HEK293 (cell line): ENCODE measurements at regions not wholly inside any gene's neighbourhood (a gene's known extent, or its start where the extent isn't known, plus 50 kb on each side); places are given as distances from the start of the nearest gene placed in this dataset.

ENCODE experiments used
- CTCF ChIA-PET: fragments of 350-600 bp; formaldehyde crosslinking; extraction: SDS; loops from one replicate; lab custom pipeline; 2021; ENCODE audit warnings: antibody characterized with exemption; lab: Yijun Ruan, JAX
- POLR2A ChIA-PET: fragments of 300-600 bp; formaldehyde crosslinking; extraction: SDS; loops from one replicate; lab custom pipeline; 2020; ENCODE audit warnings: antibody characterized with exemption, inconsistent platforms; lab: Yijun Ruan, JAX
- H3K27ac ChIP-seq: fragments of 200-500 bp; sonication (Bioruptor generic); 2 replicates; pipeline ENCODE4 v1.5.1; 2014; ENCODE audit warnings: low read depth, low read length, control low read depth, inconsistent platforms; ENCODE audit errors: extremely low read depth
- H3K36me3 ChIP-seq, 2 experiments: fragments of 200-500 bp in 1 of 2; sonication (Bioruptor generic) in 1 of 2; 1 replicate in 1 of 2; 2 replicates in 1 of 2; pipeline ENCODE4 v1.5.1; 2014 to 2017; ENCODE audit warnings: inconsistent platforms in 2 of 2, low read length in 2 of 2; ENCODE audit not compliant: control insufficient read depth in 2 of 2, insufficient read depth in 1 of 2
- H3K4me1 ChIP-seq: fragments of 200-500 bp; sonication (Bioruptor generic); 2 replicates; pipeline ENCODE4 v1.5.1; 2014; ENCODE audit warnings: mild to moderate bottlenecking, low read length, inconsistent platforms; ENCODE audit not compliant: control insufficient read depth, insufficient read depth
- H3K4me3 ChIP-seq: 2 replicates; pipeline ENCODE4 v1.5.1; 2011; ENCODE audit warnings: low read depth, mild to moderate bottlenecking, control low read depth, low read length, moderate library complexity
- H3K9me3 ChIP-seq: fragments of 200-500 bp; sonication (Bioruptor generic); 2 replicates; pipeline ENCODE4 v1.5.1; 2014; ENCODE audit warnings: low read depth, low read length, inconsistent platforms; ENCODE audit not compliant: control insufficient read depth, insufficient read depth
- BCL6B ChIP-seq: fragments of 450-650 bp; formaldehyde crosslinking; IDR thresholded peaks from 2 replicates; pipeline ENCODE4 v1.5.1; 2017; ENCODE audit warnings: missing biosample characterization, missing genetic modification characterization
- ELK4 ChIP-seq: IDR thresholded peaks from 2 replicates; pipeline ENCODE4 v1.6.1; 2011; ENCODE audit warnings: mild to moderate bottlenecking, low read depth, low read length, borderline replicate concordance
- GLIS2 ChIP-seq: fragments of 450-650 bp; formaldehyde crosslinking; IDR thresholded peaks from 2 replicates; pipeline ENCODE4 v1.5.1; 2016; ENCODE audit warnings: missing biosample characterization, missing genetic modification characterization
- PRDM1 ChIP-seq: fragments of 450-650 bp; formaldehyde crosslinking; IDR thresholded peaks from 2 replicates; pipeline ENCODE4; 2016; ENCODE audit warnings: missing biosample characterization, missing genetic modification characterization
- TRIM28 ChIP-seq: IDR thresholded peaks from 2 replicates; pipeline ENCODE4 v1.6.1; 2011; ENCODE audit warnings: low read length, control low read depth, borderline replicate concordance
- ZBTB1 ChIP-seq: fragments of 450-650 bp; formaldehyde crosslinking; IDR thresholded peaks from 2 replicates; pipeline ENCODE4 v1.5.1; 2016; ENCODE audit warnings: missing biosample characterization, missing genetic modification characterization
- ZBTB10 ChIP-seq: fragments of 450-650 bp; formaldehyde crosslinking; IDR thresholded peaks from 2 replicates; pipeline ENCODE4 v1.5.1; 2016; ENCODE audit warnings: missing biosample characterization, missing genetic modification characterization
- ZBTB11 ChIP-seq: fragments of 450-650 bp; formaldehyde crosslinking; conservative IDR thresholded peaks from 2 replicates; pipeline ENCODE4 v1.5.1; 2016; ENCODE audit warnings: low read depth, missing biosample characterization, missing genetic modification characterization
- ZBTB7A ChIP-seq: fragments of 450-650 bp; formaldehyde crosslinking; IDR thresholded peaks from 2 replicates; pipeline ENCODE4 v1.5.1; 2016; ENCODE audit warnings: low read depth, missing biosample characterization, missing genetic modification characterization
- ZNF114 ChIP-seq: fragments of 450-650 bp; formaldehyde crosslinking; IDR thresholded peaks from 2 replicates; pipeline ENCODE4 v1.5.0; 2017; ENCODE audit warnings: missing biosample characterization, missing genetic modification characterization
- ZNF16 ChIP-seq: fragments of 450-650 bp; formaldehyde crosslinking; IDR thresholded peaks from 2 replicates; pipeline ENCODE4 v1.5.1; 2016; ENCODE audit warnings: low read depth, missing biosample characterization, missing genetic modification characterization
- ZNF266 ChIP-seq: fragments of 450-650 bp; formaldehyde crosslinking; IDR thresholded peaks from 2 replicates; pipeline ENCODE4 v1.5.1; 2016; ENCODE audit warnings: missing biosample characterization, missing genetic modification characterization, low read depth
- ZNF280C ChIP-seq: fragments of 450-650 bp; formaldehyde crosslinking; IDR thresholded peaks from 2 replicates; pipeline ENCODE4 v1.5.1; 2016; ENCODE audit warnings: missing biosample characterization, missing genetic modification characterization
- ZNF362 ChIP-seq: fragments of 450-650 bp; formaldehyde crosslinking; IDR thresholded peaks from 2 replicates; pipeline ENCODE4 v1.5.1; 2016; ENCODE audit warnings: missing biosample characterization, missing genetic modification characterization
- ZNF394 ChIP-seq: fragments of 450-650 bp; formaldehyde crosslinking; IDR thresholded peaks from 2 replicates; pipeline ENCODE4 v1.5.1; 2016; ENCODE audit warnings: missing biosample characterization, missing genetic modification characterization, mild to moderate bottlenecking, moderate library complexity, borderline replicate concordance
- ZNF521 ChIP-seq: fragments of 450-650 bp; formaldehyde crosslinking; IDR thresholded peaks from 2 replicates; pipeline ENCODE4 v1.5.1; 2017; ENCODE audit warnings: missing biosample characterization, mild to moderate bottlenecking, missing genetic modification characterization
- ZNF791 ChIP-seq: fragments of 450-650 bp; formaldehyde crosslinking; IDR thresholded peaks from 2 replicates; pipeline ENCODE4 v1.5.1; 2016; ENCODE audit warnings: missing biosample characterization, missing genetic modification characterization
- ZNF830 ChIP-seq: fragments of 450-650 bp; IDR thresholded peaks from 2 replicates; pipeline ENCODE4 v1.5.0; 2018; ENCODE audit warnings: missing biosample characterization, missing genetic modification characterization, low read depth, mild to moderate bottlenecking, moderate library complexity
- ZSCAN16 ChIP-seq: fragments of 450-650 bp; formaldehyde crosslinking; IDR thresholded peaks from 2 replicates; pipeline ENCODE4 v1.5.1; 2016; ENCODE audit warnings: missing biosample characterization, missing genetic modification characterization
- TF ChIP-seq, protein P1 (sequence below): fragments of 450-650 bp; formaldehyde crosslinking; IDR thresholded peaks from 2 replicates; pipeline ENCODE4 v1.5.1; 2016; ENCODE audit warnings: missing biosample characterization, missing genetic modification characterization

DNA sequence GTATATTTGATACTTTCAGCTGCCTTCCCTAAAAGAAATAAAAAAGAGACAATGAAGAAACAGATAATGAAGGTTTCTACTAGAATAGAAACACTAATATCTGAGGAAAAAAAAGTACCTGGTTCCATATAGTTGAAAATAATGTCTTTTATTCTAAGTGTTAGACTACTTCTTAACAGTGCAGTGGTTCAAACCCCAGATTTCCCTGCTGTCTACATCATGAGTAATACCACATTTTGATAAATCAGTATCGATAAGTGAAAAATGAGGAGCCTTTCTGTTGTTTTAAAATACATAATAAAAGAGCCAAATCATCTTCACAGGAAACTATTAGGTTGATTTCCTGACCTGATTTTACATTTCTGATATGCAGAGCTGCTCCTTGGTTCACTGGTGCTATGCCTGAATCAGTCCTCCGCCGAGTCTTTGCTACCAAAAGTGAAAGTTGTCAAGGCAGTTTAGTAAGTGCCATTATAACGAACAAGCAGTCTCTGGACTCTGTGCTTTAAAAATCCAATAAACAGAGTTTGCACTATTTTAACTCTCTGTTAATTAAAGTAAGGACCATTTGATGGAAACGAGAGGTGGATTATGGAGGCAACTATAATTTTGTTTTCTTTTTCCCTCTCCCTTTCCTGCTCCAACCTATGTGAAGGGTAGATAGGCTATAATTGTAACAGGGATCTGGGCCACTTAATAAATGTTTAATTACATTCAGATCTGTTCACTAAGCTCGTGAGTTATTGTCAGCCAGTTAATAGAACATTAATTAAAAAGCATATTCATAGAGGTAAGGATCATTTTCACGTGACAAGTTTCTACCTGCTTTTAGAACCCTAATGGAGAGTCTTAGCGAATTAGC, 724.5 kb upstream of the RAG2 start (continued):
- TF ChIP-seq, protein P1, sequence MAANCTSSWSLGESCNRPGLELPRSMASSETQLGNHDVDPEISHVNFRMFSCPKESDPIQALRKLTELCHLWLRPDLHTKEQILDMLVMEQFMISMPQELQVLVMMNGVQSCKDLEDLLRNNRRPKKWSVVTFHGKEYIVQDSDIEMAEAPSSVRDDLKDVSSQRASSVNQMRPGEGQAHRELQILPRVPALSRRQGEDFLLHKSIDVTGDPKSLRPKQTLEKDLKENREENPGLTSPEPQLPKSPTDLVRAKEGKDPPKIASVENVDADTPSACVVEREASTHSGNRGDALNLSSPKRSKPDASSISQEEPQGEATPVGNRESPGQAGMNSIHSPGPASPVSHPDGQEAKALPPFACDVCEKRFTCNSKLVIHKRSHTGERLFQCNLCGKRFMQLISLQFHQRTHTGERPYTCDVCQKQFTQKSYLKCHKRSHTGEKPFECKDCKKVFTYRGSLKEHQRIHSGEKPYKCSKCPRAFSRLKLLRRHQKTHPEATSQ (tag by site-specific recombination) = no peak
- TF ChIP-seq ZSCAN16 (tag by site-specific recombination) = no peak
- TF ChIP-seq ZNF791 (tag by site-specific recombination) = no peak

DNA sequence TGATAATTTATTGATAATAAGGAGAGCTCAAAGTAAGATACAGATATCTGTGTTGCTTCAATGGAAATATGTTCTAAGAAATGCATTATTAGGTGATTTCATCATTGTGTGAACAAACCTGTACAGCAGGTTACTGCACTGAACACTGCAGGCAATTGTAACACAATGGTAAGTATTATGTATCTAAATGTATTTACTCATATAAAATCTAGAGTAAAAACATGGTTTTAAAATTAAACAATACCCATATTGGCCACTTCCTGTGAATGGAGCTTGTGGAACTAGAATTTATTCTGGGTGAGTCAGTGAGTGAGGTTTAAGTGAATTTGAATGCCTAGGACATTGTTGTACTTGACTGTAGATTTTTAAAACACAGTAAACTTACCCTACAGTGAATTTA, 722.9 kb upstream of the RAG2 start:
- no peak for TF ChIP-seq ZNF114 (tag by site-specific recombination)
- TF ChIP-seq PRDM1 (tag by site-specific recombination) = no peak
- TF ChIP-seq ZNF791 (tag by site-specific recombination) = no peak
- no peak for TF ChIP-seq ZNF394 (tag by site-specific recombination)
- no peak for TF ChIP-seq ZNF362 (tag by site-specific recombination)
- no peak for TF ChIP-seq ELK4
- no peak for TF ChIP-seq TRIM28
- no peak for TF ChIP-seq BCL6B (tag by site-specific recombination)
- no peak for TF ChIP-seq ZBTB11 (tag by site-specific recombination)
- TF ChIP-seq ZNF280C (tag by site-specific recombination) = no peak
- no peak for TF ChIP-seq ZNF521 (tag by site-specific recombination)
- TF ChIP-seq ZBTB10 = no peak
- no peak for TF ChIP-seq ZNF830 (tag by site-specific recombination)
- no peak for TF ChIP-seq ZNF16 (tag by site-specific recombination)
- TF ChIP-seq ZNF266 (tag by site-specific recombination) = no peak
- TF ChIP-seq GLIS2 (tag by site-specific recombination) = no peak
- TF ChIP-seq ZBTB7A = no peak
- TF ChIP-seq ZBTB1 = no peak
- Histone ChIP-seq H3K4me3 (no peak overlapping the region), H3K9me3 (no peaks in the 10 kb centered on the region), H3K36me3 (no peaks in the 10 kb centered on the region), H3K27ac (no peak overlapping the region), H3K4me1 (no peaks in the 10 kb centered on the region)
- POLR2A ChIA-PET = no interaction called here
- CTCF ChIA-PET = no interaction called here
